ENCODE measurements at regions not wholly inside any gene's neighbourhood (a gene's known extent, or its start where the extent isn't known, plus 50 kb on each side); places are given as distances from the start of the nearest gene placed in this dataset.

GRCh38 chr4:156638925-156639605, 332.5 kb downstream of the PDGFC start:
- TF ChIP-seq, protein P1, sequence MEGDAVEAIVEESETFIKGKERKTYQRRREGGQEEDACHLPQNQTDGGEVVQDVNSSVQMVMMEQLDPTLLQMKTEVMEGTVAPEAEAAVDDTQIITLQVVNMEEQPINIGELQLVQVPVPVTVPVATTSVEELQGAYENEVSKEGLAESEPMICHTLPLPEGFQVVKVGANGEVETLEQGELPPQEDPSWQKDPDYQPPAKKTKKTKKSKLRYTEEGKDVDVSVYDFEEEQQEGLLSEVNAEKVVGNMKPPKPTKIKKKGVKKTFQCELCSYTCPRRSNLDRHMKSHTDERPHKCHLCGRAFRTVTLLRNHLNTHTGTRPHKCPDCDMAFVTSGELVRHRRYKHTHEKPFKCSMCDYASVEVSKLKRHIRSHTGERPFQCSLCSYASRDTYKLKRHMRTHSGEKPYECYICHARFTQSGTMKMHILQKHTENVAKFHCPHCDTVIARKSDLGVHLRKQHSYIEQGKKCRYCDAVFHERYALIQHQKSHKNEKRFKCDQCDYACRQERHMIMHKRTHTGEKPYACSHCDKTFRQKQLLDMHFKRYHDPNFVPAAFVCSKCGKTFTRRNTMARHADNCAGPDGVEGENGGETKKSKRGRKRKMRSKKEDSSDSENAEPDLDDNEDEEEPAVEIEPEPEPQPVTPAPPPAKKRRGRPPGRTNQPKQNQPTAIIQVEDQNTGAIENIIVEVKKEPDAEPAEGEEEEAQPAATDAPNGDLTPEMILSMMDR (IDR thresholded peaks at IDR 0.05), result no peak
- no peak for TF ChIP-seq POLR2AphosphoS5 (IDR thresholded peaks at IDR 0.05)

Measured in prostate gland (tissue), 2 donors.